ENCODE measurements at regions not wholly inside any gene's neighbourhood (a gene's known extent, or its start where the extent isn't known, plus 50 kb on each side); places are given as distances from the start of the nearest gene placed in this dataset.

- no peak for TF ChIP-seq CUX1 (IDR thresholded peaks at IDR 0.05; ENCODE audit: insufficient replicate concordance, low read depth, low read length)
- no peak for TF ChIP-seq SMARCA5 (IDR thresholded peaks at IDR 0.05)
- no peak for TF ChIP-seq TCF3 (IDR thresholded peaks at IDR 0.05; ENCODE audit: borderline replicate concordance, insufficient read depth, low read depth, low read length)
- no peak for TF ChIP-seq CBX3 (IDR thresholded peaks at IDR 0.05; ENCODE audit: borderline replicate concordance, low read depth)
- TF ChIP-seq BCL11A (IDR thresholded peaks at IDR 0.05; ENCODE audit: low read depth, low read length), result no peak
- no peak for TF ChIP-seq CREB1 (IDR thresholded peaks at IDR 0.05; ENCODE audit: low read depth)
- no peak for TF ChIP-seq BRCA1 (IDR thresholded peaks at IDR 0.05; ENCODE audit: low read depth, low read length)
- no peak for TF ChIP-seq EZH2 (IDR thresholded peaks at IDR 0.05; ENCODE audit: borderline replicate concordance, control insufficient read depth, low read depth, low read length)
- TF ChIP-seq RAD51 (IDR thresholded peaks at IDR 0.05), result no peak
- TF ChIP-seq MLLT1 (IDR thresholded peaks at IDR 0.05), result no peak
- TF ChIP-seq IRF5 (IDR thresholded peaks at IDR 0.05; ENCODE audit: borderline replicate concordance), result no peak
- TF ChIP-seq ZSCAN29 (IDR thresholded peaks at IDR 0.05), result no peak
- TF ChIP-seq PKNOX1 (IDR thresholded peaks at IDR 0.05), result peak; percentile 57; the same call in 1 of the 2 replicates
- TF ChIP-seq YBX1 (IDR thresholded peaks at IDR 0.05), result no peak
- TF ChIP-seq TARDBP (IDR thresholded peaks at IDR 0.05; ENCODE audit: borderline replicate concordance), result no peak
- TF ChIP-seq GATAD2B (conservative IDR thresholded peaks at IDR 0.05; ENCODE audit: low read depth), result no peak; the same call in 1 of the 2 replicates
- TF ChIP-seq RELB (IDR thresholded peaks at IDR 0.05; ENCODE audit: low read depth), result peak; percentile 61; the same call in 1 of the 2 replicates
- TF ChIP-seq IKZF1 (conservative IDR thresholded peaks at IDR 0.05), result peak; percentile 87
Measured at GRCh38 chr18:49723648-49724180, 89.6 kb downstream of the ACAA2 start (continued).

Data from GM12878 (cell line).